HepG2 (cell line): ENCODE measurements at regions not wholly inside any gene's neighbourhood (a gene's known extent, or its start where the extent isn't known, plus 50 kb on each side); places are given as distances from the start of the nearest gene placed in this dataset.

Experiments
- ATAC-seq: fragments of 200-7000 bp; cut with Tn5 transposase; 3 replicates; pipeline ENCODE4 v1.9.1; 2020; ENCODE audit warnings: mild to moderate bottlenecking, moderate library complexity
- BruUV-seq: library from RNA; stranded (reverse); fragments of 400-500 nt; replicated peaks from 2 replicates; lab custom pipeline; 2021; lab: Mats Ljungman, UMichigan
- CTCF ChIA-PET: fragments of 300-600 bp; formaldehyde crosslinking; extraction: SDS; loops from one replicate; lab custom pipeline; 2021; ENCODE audit warnings: low total read pairs, inconsistent platforms, low intra/inter-chr PET ratio; lab: Yijun Ruan, JAX
- POLR2A ChIA-PET: fragments of 350-600 bp; sonication (Branson Sonifier 250); formaldehyde crosslinking; loops from one replicate; lab custom pipeline; 2020; ENCODE audit warnings: antibody characterized with exemption, inconsistent platforms; lab: Yijun Ruan, JAX
- DNase-seq: peaks from one replicate; pipeline ENCODE4 v3.0.0-alpha.2; 2015; ENCODE audit warnings: low spot score
- FAIRE-seq: peaks from 3 replicates; lab custom pipeline; 2011; peaks lifted over from hg19 to GRCh38; lab: Jason Lieb, UNC
- H2AFZ ChIP-seq: one replicate; pipeline ENCODE4 v1.6.1; 2011; ENCODE audit warnings: low read length, inconsistent platforms
- H3K27ac ChIP-seq: fragments of 300-600 bp; 3 replicates; pipeline ENCODE4 v1.8.0; 2011; ENCODE audit warnings: mixed run types, mild to moderate bottlenecking, mixed read lengths, low read length, inconsistent platforms; ENCODE audit not compliant: insufficient read depth; ENCODE audit errors: extremely low read length
- H3K27me3 ChIP-seq, 2 experiments: fragments of 200-600 bp in 1 of 2; 2 replicates in 1 of 2; 3 replicates in 1 of 2; pipeline versions ENCODE4 v1.6.0 to v1.8.0; 2011; ENCODE audit warnings: low read length in 2 of 2, mild to moderate bottlenecking in 2 of 2, moderate library complexity in 2 of 2, inconsistent platforms in 1 of 2; ENCODE audit not compliant: insufficient read depth in 2 of 2, control insufficient read depth in 1 of 2
- H3K36me3 ChIP-seq, 2 experiments: fragments of 200-600 bp in 1 of 2; replicated peaks in 1 of 2; 2 replicates in 1 of 2; 3 replicates in 1 of 2; pipeline versions ENCODE4 v1.5.1 to v1.8.0; 2011; ENCODE audit warnings: low read length in 2 of 2, inconsistent platforms in 1 of 2; ENCODE audit not compliant: insufficient read depth in 2 of 2, control insufficient read depth in 1 of 2
- H3K4me1 ChIP-seq: 2 replicates; pipeline ENCODE4 v1.5.1; 2012; ENCODE audit warnings: low read length, inconsistent platforms; ENCODE audit not compliant: insufficient read depth
- H3K4me2 ChIP-seq: 2 replicates; pipeline ENCODE4 v1.6.0; 2011; ENCODE audit warnings: low read depth, low read length, inconsistent platforms
- H3K4me3 ChIP-seq, 3 experiments: fragments of 200-600 bp in 1 of 3; sonication (generic), shearing (Covaris generic) in 1 of 3; replicated peaks in 1 of 3; 2 replicates each; pipeline ENCODE4 v1.5.1; 2011 to 2016; ENCODE audit warnings: low read length in 3 of 3, inconsistent platforms in 2 of 3, low read depth in 2 of 3, mild to moderate bottlenecking in 2 of 3, control low read depth in 1 of 3, mixed read lengths in 1 of 3; ENCODE audit not compliant: insufficient read depth in 1 of 3
- H3K79me2 ChIP-seq: one replicate; pipeline ENCODE4 v1.6.1; 2011; ENCODE audit warnings: low read length, inconsistent platforms; ENCODE audit not compliant: insufficient read depth
- H3K9ac ChIP-seq: 2 replicates; pipeline ENCODE4 v1.6.0; 2011; ENCODE audit warnings: mild to moderate bottlenecking, low read depth, low read length, inconsistent platforms; ENCODE audit not compliant: insufficient read depth
- H3K9me3 ChIP-seq: 2 replicates; pipeline ENCODE4 v1.5.1; 2012; ENCODE audit warnings: mild to moderate bottlenecking, low read length
- H4K20me1 ChIP-seq: 2 replicates; pipeline ENCODE4 v1.6.0; 2011; ENCODE audit warnings: inconsistent platforms, mild to moderate bottlenecking, low read length, moderate library complexity; ENCODE audit not compliant: insufficient read depth
- ARHGAP35 ChIP-seq: sonication (generic); formaldehyde crosslinking; IDR thresholded peaks from 2 replicates; pipeline ENCODE4 v1.9.0; 2022; ENCODE audit warnings: mild to moderate bottlenecking, inconsistent platforms, moderate library complexity, missing genetic modification reagents, borderline replicate concordance
- KLF6 ChIP-seq: IDR thresholded peaks from 2 replicates; pipeline ENCODE4 v1.8.0; 2016; ENCODE audit warnings: missing biosample characterization, missing genetic modification reagents
- MYPOP ChIP-seq: sonication (generic); formaldehyde crosslinking; IDR thresholded peaks from 2 replicates; pipeline ENCODE4 v1.8.1; 2023; ENCODE audit warnings: mild to moderate bottlenecking, moderate library complexity, missing genetic modification reagents
- NR2F2 ChIP-seq: IDR thresholded peaks from 2 replicates; pipeline ENCODE4 v1.6.1; 2012; ENCODE audit warnings: low read depth, inconsistent platforms, borderline replicate concordance
- SAFB2 ChIP-seq: sonication (generic); formaldehyde crosslinking; IDR thresholded peaks from 2 replicates; pipeline ENCODE4 v1.5.1; 2020; ENCODE audit warnings: missing genetic modification reagents, low read depth, mild to moderate bottlenecking, borderline replicate concordance
- TBL1XR1 ChIP-seq: fragments of 150-350 bp; IDR thresholded peaks from 2 replicates; pipeline ENCODE4 v1.6.1; 2014; ENCODE audit warnings: borderline replicate concordance, low read length; ENCODE audit not compliant: partially characterized antibody
- ZKSCAN5 ChIP-seq: sonication (generic); formaldehyde crosslinking; IDR thresholded peaks from 2 replicates; pipeline ENCODE4 v1.5.1; 2020; ENCODE audit warnings: mild to moderate bottlenecking, missing genetic modification reagents
- ZNF264 ChIP-seq: sonication (generic); formaldehyde crosslinking; IDR thresholded peaks from 2 replicates; pipeline ENCODE4 v1.4.0; 2020; ENCODE audit warnings: missing genetic modification reagents
- ZNF501 ChIP-seq: sonication (generic); formaldehyde crosslinking; IDR thresholded peaks from 2 replicates; pipeline ENCODE4 v1.5.1; 2020; ENCODE audit warnings: mild to moderate bottlenecking, moderate library complexity, missing genetic modification reagents
- ZNF770 ChIP-seq: sonication (generic); formaldehyde crosslinking; IDR thresholded peaks from 2 replicates; pipeline ENCODE4 v1.5.0; 2020; ENCODE audit warnings: mild to moderate bottlenecking, missing genetic modification reagents
- WGBS: methylation state at CpG from one replicate; pipeline ENCODE4 v1.1.6; 2017; ENCODE audit warnings: low lambda C conversion rate; 5-methylcytosine and 5-hydroxymethylcytosine counted together
- in situ Hi-C: cut with HindIII; loops from 2 replicates; pipeline ENCODE4 v1.10.0; 2017; ENCODE audit warnings: low pct_unique_long_range_greater_than_20kb; ENCODE audit not compliant: extremely low pct_ligation_motif_present
- intact Hi-C: fragments of 100-400 bp; cut with micrococcal nuclease; formaldehyde crosslinking; loops from one replicate; pipeline ENCODE4 v1.10.0; 2022; ENCODE audit not compliant: unreplicated experiment
- TF ChIP-seq, protein P1 (sequence below), 2 experiments: sonication (generic) in 1 of 2; formaldehyde crosslinking in 1 of 2; IDR thresholded peaks; 2 replicates each; pipeline versions ENCODE4 v1.4.0 to v1.6.1; 2018 to 2020; ENCODE audit warnings: missing genetic modification reagents in 2 of 2, borderline replicate concordance in 1 of 2, low read depth in 1 of 2, mild to moderate bottlenecking in 1 of 2, missing biosample characterization in 1 of 2
- TF ChIP-seq, protein P2 (sequence below): sonication (generic); formaldehyde crosslinking; IDR thresholded peaks from 2 replicates; pipeline ENCODE4 v1.8.0; 2022; ENCODE audit warnings: low read depth, missing genetic modification reagents

- TF ChIP-seq TBL1XR1: no peak
- no peak for TF ChIP-seq ARHGAP35 (CRISPR knock-in tag)
- TF ChIP-seq KLF6 (CRISPR knock-in tag): no peak
- TF ChIP-seq ZNF770 (CRISPR knock-in tag): peak; percentile 49; the same call in 1 of the 2 replicates
- TF ChIP-seq ZKSCAN5 (CRISPR knock-in tag): no peak
- TF ChIP-seq NR2F2: no peak
- TF ChIP-seq, all 625 proteins: peak for 1
- Histone ChIP-seq H3K27me3 (no peaks in the 10 kb centered on the region), H3K4me1 (peaks cover 28% of the 10 kb centered on the region), H2AFZ (no peak overlapping the region), H3K9ac (no peak overlapping the region), H3K79me2 (no peaks in the 10 kb centered on the region), H3K4me3 (no peak overlapping the region), H3K4me2 (no peak overlapping the region), H3K36me3 (no peaks in the 10 kb centered on the region), H3K9me3 (no peaks in the 10 kb centered on the region), H4K20me1 (no peaks in the 10 kb centered on the region), H3K27ac (no peak overlapping the region)
- POLR2A ChIA-PET: no interaction called here
- in situ Hi-C loops: no loop called here
- ATAC-seq: no peak
- intact Hi-C loops: no loop called here
- CTCF ChIA-PET: no interaction called here
- FAIRE-seq: no peak
- no TSS peak for BruUV-seq
- 6% methylated on average over 1 of the region's 1 CpG for WGBS
- no peak for DNase-seq
These were observed 68.8 kb upstream of the ARID1A start for GRCh38 chr1:26626994-26627393.

DNA sequence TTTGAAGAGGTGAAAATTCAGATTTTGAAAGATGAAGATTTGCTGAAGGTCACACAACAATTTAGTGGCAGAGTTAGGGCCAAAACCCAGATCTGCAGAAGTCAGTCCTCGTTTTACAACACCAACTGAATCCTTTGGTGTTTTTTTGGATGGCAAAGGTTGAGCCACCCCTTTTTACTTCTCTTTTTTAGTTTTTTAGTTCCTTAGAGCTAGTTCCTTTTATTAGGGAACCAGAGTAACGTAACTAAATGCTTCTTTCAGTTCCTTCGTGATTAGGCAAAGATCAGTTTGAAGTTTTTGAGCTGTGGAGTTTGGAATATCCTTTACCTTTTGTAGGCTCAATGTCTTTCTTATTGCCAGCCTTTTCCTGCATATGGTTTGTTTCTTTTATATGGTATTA lies 67.9 kb upstream of the ARID1A start:
- no TSS peak for BruUV-seq
- no peak for DNase-seq
- Histone ChIP-seq H3K4me3 (no peak overlapping the region), H3K9ac (no peak overlapping the region), H3K4me1 (peaks cover 36% of the 10 kb centered on the region), H4K20me1 (no peaks in the 10 kb centered on the region), H3K27ac (no peak overlapping the region), H2AFZ (no peak overlapping the region), H3K4me2 (no peak overlapping the region), H3K79me2 (no peaks in the 10 kb centered on the region), H3K9me3 (no peaks in the 10 kb centered on the region), H3K36me3 (no peaks in the 10 kb centered on the region), H3K27me3 (no peaks in the 10 kb centered on the region)
- FAIRE-seq: no peak
- POLR2A ChIA-PET: no interaction called here
- in situ Hi-C loops: no loop called here
- no peak for ATAC-seq
- 53% methylated on average over 3 of the region's 3 CpGs for WGBS
- intact Hi-C loops: no loop called here
- CTCF ChIA-PET: no interaction called here
- TF ChIP-seq ZNF264 (CRISPR knock-in tag) (no peak), MYPOP (CRISPR knock-in tag) (no peak), ZNF501 (CRISPR knock-in tag) (no peak), SAFB2 (no peak)
- TF ChIP-seq, protein P1, sequence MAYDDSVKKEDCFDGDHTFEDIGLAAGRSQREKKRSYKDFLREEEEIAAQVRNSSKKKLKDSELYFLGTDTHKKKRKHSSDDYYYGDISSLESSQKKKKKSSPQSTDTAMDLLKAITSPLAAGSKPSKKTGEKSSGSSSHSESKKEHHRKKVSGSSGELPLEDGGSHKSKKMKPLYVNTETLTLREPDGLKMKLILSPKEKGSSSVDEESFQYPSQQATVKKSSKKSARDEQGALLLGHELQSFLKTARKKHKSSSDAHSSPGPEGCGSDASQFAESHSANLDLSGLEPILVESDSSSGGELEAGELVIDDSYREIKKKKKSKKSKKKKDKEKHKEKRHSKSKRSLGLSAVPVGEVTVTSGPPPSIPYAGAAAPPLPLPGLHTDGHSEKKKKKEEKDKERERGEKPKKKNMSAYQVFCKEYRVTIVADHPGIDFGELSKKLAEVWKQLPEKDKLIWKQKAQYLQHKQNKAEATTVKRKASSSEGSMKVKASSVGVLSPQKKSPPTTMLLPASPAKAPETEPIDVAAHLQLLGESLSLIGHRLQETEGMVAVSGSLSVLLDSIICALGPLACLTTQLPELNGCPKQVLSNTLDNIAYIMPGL (CRISPR knock-in tag; IDR thresholded peaks at IDR 0.05; ENCODE audit: borderline replicate concordance in 1 of 2, low read depth in 1 of 2): no peak
- TF ChIP-seq, protein P2, sequence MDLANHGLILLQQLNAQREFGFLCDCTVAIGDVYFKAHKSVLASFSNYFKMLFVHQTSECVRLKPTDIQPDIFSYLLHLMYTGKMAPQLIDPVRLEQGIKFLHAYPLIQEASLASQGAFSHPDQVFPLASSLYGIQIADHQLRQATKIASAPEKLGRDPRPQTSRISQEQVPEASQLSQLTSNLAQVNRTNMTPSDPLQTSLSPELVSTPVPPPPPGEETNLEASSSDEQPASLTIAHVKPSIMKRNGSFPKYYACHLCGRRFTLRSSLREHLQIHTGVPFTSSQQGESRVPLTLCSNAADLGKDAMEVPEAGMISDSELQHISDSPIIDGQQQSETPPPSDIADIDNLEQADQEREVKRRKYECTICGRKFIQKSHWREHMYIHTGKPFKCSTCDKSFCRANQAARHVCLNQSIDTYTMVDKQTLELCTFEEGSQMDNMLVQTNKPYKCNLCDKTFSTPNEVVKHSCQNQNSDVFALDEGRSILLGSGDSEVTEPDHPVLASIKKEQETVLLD: no peak
